Caco-2 (cell line): ENCODE measurements at regions not wholly inside any gene's neighbourhood (a gene's known extent, or its start where the extent isn't known, plus 50 kb on each side); places are given as distances from the start of the nearest gene placed in this dataset.

Experiments used
- BruUV-seq: library from RNA; stranded (reverse); fragments of 400-500 nt; replicated peaks from 2 replicates; lab custom pipeline; 2021; lab: Mats Ljungman, UMichigan
- CTCF ChIA-PET: fragments of 300-600 bp; sonication (Branson Sonifier 250); formaldehyde crosslinking; loops from one replicate; lab custom pipeline; 2022; ENCODE audit warnings: antibody characterized with exemption; lab: Charles Lee
- POLR2A ChIA-PET: fragments of 300-600 bp; sonication (Branson Sonifier 250); formaldehyde crosslinking; loops from one replicate; lab custom pipeline; 2022; ENCODE audit warnings: antibody characterized with exemption; lab: Charles Lee
- DNase-seq, 2 experiments: peaks; one replicate each; pipeline versions ENCODE4 v3.0.0 to v3.0.0-alpha.2; 2020 to 2022
- H3K27me3 ChIP-seq: replicated peaks from 2 replicates; pipeline ENCODE4 v1.6.0; 2011; ENCODE audit warnings: low read length; ENCODE audit not compliant: control insufficient read depth, insufficient read depth
- H3K36me3 ChIP-seq: 2 replicates; pipeline ENCODE4 v1.5.1; 2011; ENCODE audit warnings: low read length; ENCODE audit not compliant: control insufficient read depth, insufficient read depth
- H3K4me1 ChIP-seq: fragments of 250-450 bp; sonication (Bioruptor Pico); 2 replicates; pipeline ENCODE4 v1.5.1; 2020; ENCODE audit warnings: mild to moderate bottlenecking
- H3K4me3 ChIP-seq: 2 replicates; pipeline ENCODE4 v1.5.1; 2011; ENCODE audit warnings: low read depth, mild to moderate bottlenecking, control low read depth, low read length
- H3K9me3 ChIP-seq: fragments of 250-450 bp; sonication (Bioruptor Pico); 2 replicates; pipeline ENCODE4 v1.5.1; 2020; ENCODE audit warnings: mild to moderate bottlenecking, moderate library complexity
- H3K27ac Mint-ChIP-seq: one replicate; pipeline ENCODE4 v1.8.0; 2022; ENCODE audit warnings: mixed read lengths; ENCODE audit not compliant: unreplicated experiment
- H3K27me3 Mint-ChIP-seq: one replicate; pipeline ENCODE4 v1.8.0; 2022; ENCODE audit warnings: mixed read lengths; ENCODE audit not compliant: insufficient read depth, unreplicated experiment
- H3K36me3 Mint-ChIP-seq: one replicate; pipeline ENCODE4 v1.8.0; 2022; ENCODE audit warnings: mild to moderate bottlenecking, mixed read lengths; ENCODE audit not compliant: insufficient read depth, unreplicated experiment
- H3K4me1 Mint-ChIP-seq: one replicate; pipeline ENCODE4 v1.8.0; 2022; ENCODE audit warnings: low read depth, mixed read lengths; ENCODE audit not compliant: unreplicated experiment
- H3K4me3 Mint-ChIP-seq: one replicate; pipeline ENCODE4 v1.8.0; 2022; ENCODE audit warnings: mild to moderate bottlenecking, moderate library complexity, mixed read lengths; ENCODE audit not compliant: unreplicated experiment
- H3K9me3 Mint-ChIP-seq: one replicate; pipeline ENCODE4 v1.8.0; 2022; ENCODE audit warnings: mixed read lengths; ENCODE audit not compliant: unreplicated experiment
- intact Hi-C: fragments of 100-400 bp; cut with micrococcal nuclease; formaldehyde crosslinking; loops from one replicate; pipeline ENCODE4 v1.10.0; 2022; ENCODE audit not compliant: unreplicated experiment
- TF ChIP-seq, protein P1 (sequence below), 2 experiments: fragments of 200-600 bp in 1 of 2; IDR thresholded peaks; 1 replicate in 1 of 2; 2 replicates in 1 of 2; pipeline versions ENCODE4 v1.5.1 to v1.8.0; 2011 to 2022; ENCODE audit warnings: antibody characterized with exemption in 1 of 2, control low read depth in 1 of 2, inconsistent platforms in 1 of 2, low read depth in 1 of 2, low read length in 1 of 2, mild to moderate bottlenecking in 1 of 2, moderate library complexity in 1 of 2; ENCODE audit not compliant: insufficient read depth in 1 of 2, severe bottlenecking in 1 of 2, unreplicated experiment in 1 of 2

DNA sequence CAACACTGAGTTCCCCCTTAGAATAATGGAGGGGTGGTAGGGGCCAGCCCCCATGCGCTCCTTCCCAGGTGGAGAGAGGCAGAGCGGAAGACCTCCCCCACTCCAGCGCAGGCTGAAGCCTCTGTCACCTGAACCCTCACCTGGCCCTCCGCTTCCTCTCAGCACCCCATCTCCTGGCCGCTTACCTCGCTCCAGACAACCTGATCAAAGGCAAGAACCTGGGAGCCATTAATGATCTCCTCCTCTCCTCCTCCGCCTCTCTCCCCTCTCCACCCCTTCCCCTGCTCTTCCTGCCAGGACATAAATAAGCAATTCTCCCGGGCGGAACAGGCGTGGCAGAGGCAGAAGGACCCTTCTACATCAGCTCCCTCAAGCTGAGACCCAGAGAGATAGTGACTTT, 110.2 kb upstream of the LHX1 start:
- BruUV-seq = no TSS peak
- Histone ChIP-seq H3K27me3 (no peaks in the 10 kb centered on the region), H3K4me1 (no peaks in the 10 kb centered on the region), H3K4me3 (no peak overlapping the region), H3K36me3 (no peaks in the 10 kb centered on the region), H3K9me3 (no peaks in the 10 kb centered on the region)
- no peak overlapping the region for H3K27ac Mint-ChIP-seq
- no peak overlapping the region for H3K4me3 Mint-ChIP-seq
- CTCF ChIA-PET = no interaction called here
- no peaks in the 10 kb centered on the region for H3K36me3 Mint-ChIP-seq
- intact Hi-C loops = no loop called here
- no peaks in the 10 kb centered on the region for H3K4me1 Mint-ChIP-seq
- TF ChIP-seq, protein P1, sequence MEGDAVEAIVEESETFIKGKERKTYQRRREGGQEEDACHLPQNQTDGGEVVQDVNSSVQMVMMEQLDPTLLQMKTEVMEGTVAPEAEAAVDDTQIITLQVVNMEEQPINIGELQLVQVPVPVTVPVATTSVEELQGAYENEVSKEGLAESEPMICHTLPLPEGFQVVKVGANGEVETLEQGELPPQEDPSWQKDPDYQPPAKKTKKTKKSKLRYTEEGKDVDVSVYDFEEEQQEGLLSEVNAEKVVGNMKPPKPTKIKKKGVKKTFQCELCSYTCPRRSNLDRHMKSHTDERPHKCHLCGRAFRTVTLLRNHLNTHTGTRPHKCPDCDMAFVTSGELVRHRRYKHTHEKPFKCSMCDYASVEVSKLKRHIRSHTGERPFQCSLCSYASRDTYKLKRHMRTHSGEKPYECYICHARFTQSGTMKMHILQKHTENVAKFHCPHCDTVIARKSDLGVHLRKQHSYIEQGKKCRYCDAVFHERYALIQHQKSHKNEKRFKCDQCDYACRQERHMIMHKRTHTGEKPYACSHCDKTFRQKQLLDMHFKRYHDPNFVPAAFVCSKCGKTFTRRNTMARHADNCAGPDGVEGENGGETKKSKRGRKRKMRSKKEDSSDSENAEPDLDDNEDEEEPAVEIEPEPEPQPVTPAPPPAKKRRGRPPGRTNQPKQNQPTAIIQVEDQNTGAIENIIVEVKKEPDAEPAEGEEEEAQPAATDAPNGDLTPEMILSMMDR (IDR thresholded peaks at IDR 0.05; ENCODE audit: insufficient read depth in 1 of 2, low read depth in 1 of 2, low read length in 1 of 2, severe bottlenecking in 1 of 2, unreplicated experiment in 1 of 2) = no peak
- H3K9me3 Mint-ChIP-seq = no peaks in the 10 kb centered on the region
- DNase-seq = no peak
- POLR2A ChIA-PET = no interaction called here
- H3K27me3 Mint-ChIP-seq = peaks cover 19% of the 10 kb centered on the region

DNA sequence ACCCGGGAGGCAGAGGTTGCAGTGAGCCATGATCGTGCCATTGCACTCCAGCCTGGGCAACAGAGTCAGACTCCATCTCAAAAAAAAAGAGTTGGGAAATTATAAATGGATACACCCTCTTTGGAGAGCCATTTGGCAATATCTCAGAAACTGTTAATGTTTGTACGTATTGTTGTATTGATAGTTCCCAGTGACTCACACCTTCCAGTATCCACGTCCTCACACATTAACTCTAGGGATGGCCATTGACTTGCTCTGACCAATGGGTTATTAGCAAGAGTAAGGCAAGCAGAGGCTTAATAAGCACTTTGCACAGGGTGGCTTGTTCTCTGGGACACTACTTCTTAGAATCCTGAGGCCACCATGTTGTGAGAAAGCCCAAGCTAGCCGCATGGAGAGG, 107.6 kb upstream of the LHX1 start:
- no peak for DNase-seq
- TF ChIP-seq, protein P1 (IDR thresholded peaks at IDR 0.05; ENCODE audit: insufficient read depth in 1 of 2, low read depth in 1 of 2, low read length in 1 of 2, severe bottlenecking in 1 of 2, unreplicated experiment in 1 of 2) = no peak
- Histone ChIP-seq H3K27me3 (no peaks in the 10 kb centered on the region), H3K4me3 (no peak overlapping the region), H3K36me3 (no peaks in the 10 kb centered on the region), H3K9me3 (no peaks in the 10 kb centered on the region; the same call in 1 of the 2 replicates), H3K4me1 (no peaks in the 10 kb centered on the region)
- CTCF ChIA-PET = no interaction called here
- H3K27me3 Mint-ChIP-seq = peaks cover 17% of the 10 kb centered on the region
- POLR2A ChIA-PET = no interaction called here
- peaks cover under 1% of the 10 kb centered on the region for H3K9me3 Mint-ChIP-seq
- BruUV-seq = no TSS peak
- intact Hi-C loops = no loop called here
- H3K4me3 Mint-ChIP-seq = no peak overlapping the region
- no peaks in the 10 kb centered on the region for H3K36me3 Mint-ChIP-seq
- H3K4me1 Mint-ChIP-seq = no peaks in the 10 kb centered on the region
- H3K27ac Mint-ChIP-seq = no peak overlapping the region

DNA sequence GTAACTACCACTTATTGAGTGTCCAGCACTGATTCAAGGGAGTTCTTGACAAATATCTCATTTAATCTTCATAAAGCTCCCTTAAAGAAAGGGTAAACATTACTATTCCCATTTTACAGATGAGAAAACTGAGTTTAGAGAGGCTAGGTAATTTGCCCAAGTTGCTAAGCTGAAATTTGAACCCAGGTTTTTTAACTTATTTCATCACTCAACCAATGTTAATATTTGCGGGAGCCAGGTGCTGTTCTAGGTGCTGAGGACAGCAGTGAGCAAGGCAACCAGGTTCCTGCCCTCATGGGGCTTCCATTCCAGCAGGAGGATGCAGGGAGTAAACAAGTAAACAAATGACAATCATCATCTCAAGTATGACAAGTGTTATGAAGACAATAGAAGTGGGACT, 104.0 kb upstream of the LHX1 start:
- H3K36me3 Mint-ChIP-seq = no peaks in the 10 kb centered on the region
- Histone ChIP-seq H3K27me3 (no peaks in the 10 kb centered on the region), H3K36me3 (no peaks in the 10 kb centered on the region), H3K4me1 (no peaks in the 10 kb centered on the region), H3K4me3 (no peak overlapping the region), H3K9me3 (no peaks in the 10 kb centered on the region; the same call in 1 of the 2 replicates)
- DNase-seq = no peak
- intact Hi-C loops = no loop called here
- CTCF ChIA-PET = no interaction called here
- POLR2A ChIA-PET = no interaction called here
- H3K27me3 Mint-ChIP-seq = peaks cover 10% of the 10 kb centered on the region
- TF ChIP-seq, protein P1 (IDR thresholded peaks at IDR 0.05; ENCODE audit: insufficient read depth in 1 of 2, low read depth in 1 of 2, low read length in 1 of 2, severe bottlenecking in 1 of 2, unreplicated experiment in 1 of 2) = no peak
- H3K4me1 Mint-ChIP-seq = no peaks in the 10 kb centered on the region
- BruUV-seq = no TSS peak
- peaks cover 10% of the 10 kb centered on the region for H3K9me3 Mint-ChIP-seq
- no peak overlapping the region for H3K4me3 Mint-ChIP-seq
- H3K27ac Mint-ChIP-seq = no peak overlapping the region
